H1 (cell line): ENCODE measurements at regions not wholly inside any gene's neighbourhood (a gene's known extent, or its start where the extent isn't known, plus 50 kb on each side); places are given as distances from the start of the nearest gene placed in this dataset.

ENCODE experiments used
- CHD2 ChIP-seq: IDR thresholded peaks from 2 replicates; pipeline ENCODE4 v1.6.1; 2012; ENCODE audit warnings: low read length, improper control_type of control experiment
- EGR1 ChIP-seq: IDR thresholded peaks from 2 replicates; pipeline ENCODE4 v1.6.1; 2011; ENCODE audit warnings: low read depth, low read length, borderline replicate concordance
- SP4 ChIP-seq: IDR thresholded peaks from 2 replicates; pipeline ENCODE4 v1.6.1; 2012; ENCODE audit warnings: low read length, inconsistent platforms

GRCh38 chr7:138378741-138379559 lies 81.1 kb upstream of the TRIM24 start (continued):
- TF ChIP-seq SP4 (no peak), CHD2 (no peak), EGR1 (no peak)
